Vagina (tissue), 2 donors: ENCODE measurements at regions not wholly inside any gene's neighbourhood (a gene's known extent, or its start where the extent isn't known, plus 50 kb on each side); places are given as distances from the start of the nearest gene placed in this dataset.

Source experiments
- DNase-seq, 2 donors: peaks; one replicate each; pipeline ENCODE4 v3.0.0-alpha.2; 2017; ENCODE audit errors: extremely low spot score in 2 of 2
- H3K27ac ChIP-seq: fragments of 200-600 bp; sonication (generic); one replicate; pipeline ENCODE4 v1.5.1; 2019
- H3K27me3 ChIP-seq: fragments of 200-600 bp; sonication (generic); one replicate; pipeline ENCODE4 v1.5.1; 2019
- H3K36me3 ChIP-seq, 2 donors: fragments of 200-600 bp; sonication (generic); one replicate each; pipeline ENCODE4 v1.5.1; 2017 to 2019
- H3K4me1 ChIP-seq: fragments of 200-600 bp; sonication (generic); one replicate; pipeline ENCODE4 v1.5.1; 2019
- H3K4me3 ChIP-seq, 2 donors: fragments of 200-600 bp; sonication (generic); 1 replicate in 1 of 2; 2 replicates in 1 of 2; pipeline ENCODE4 v1.5.1; 2016 to 2019
- H3K9me3 ChIP-seq: fragments of 200-600 bp; sonication (generic); one replicate; pipeline ENCODE4 v1.5.1; 2019
- CTCF ChIP-seq, 3 experiments: fragments of 450-650 bp in 2 of 3; fragments of 200-600 bp in 1 of 3; sonication (generic) in 1 of 3; IDR thresholded peaks; one replicate each; pipeline ENCODE4 v1.5.1; 2017 to 2019; ENCODE audit warnings: antibody characterized with exemption in 3 of 3, mild to moderate bottlenecking in 2 of 3, moderate library complexity in 2 of 3
- POLR2A ChIP-seq, 2 donors: fragments of 450-650 bp; IDR thresholded peaks; one replicate each; pipeline ENCODE4 v1.6.1; 2017; ENCODE audit warnings: antibody characterized with exemption in 2 of 2, mild to moderate bottlenecking in 2 of 2, moderate library complexity in 2 of 2
- POLR2AphosphoS5 ChIP-seq, 2 donors: sonication (generic); formaldehyde crosslinking; IDR thresholded peaks; one replicate each; pipeline ENCODE4 v1.9.0; 2017; ENCODE audit warnings: antibody characterized with exemption in 2 of 2, mild to moderate bottlenecking in 2 of 2, low read depth in 1 of 2; ENCODE audit not compliant: insufficient read depth in 1 of 2
- intact Hi-C: fragments of 100-400 bp; cut with DNase I; formaldehyde crosslinking; loops from one replicate; pipeline ENCODE4 v1.15.1; 2023

GRCh38 chrX:147764868-147765267 lies 146.9 kb upstream of the FMR1 start:
- DNase-seq: no peak
- Histone ChIP-seq H3K36me3 (no peaks in the 10 kb centered on the region), H3K9me3 (no peaks in the 10 kb centered on the region), H3K4me1 (no peaks in the 10 kb centered on the region), H3K27me3 (no peaks in the 10 kb centered on the region), H3K27ac (no peak overlapping the region), H3K4me3 (no peak overlapping the region)
- TF ChIP-seq POLR2A (IDR thresholded peaks at IDR 0.05): no peak
- no peak for TF ChIP-seq CTCF (IDR thresholded peaks at IDR 0.05)
- no peak for TF ChIP-seq POLR2AphosphoS5 (IDR thresholded peaks at IDR 0.05; ENCODE audit: insufficient read depth in 1 of 2, low read depth in 1 of 2)
- intact Hi-C loops: no loop called here

GRCh38 chrX:147770858-147771257 lies 140.9 kb upstream of the FMR1 start:
- Histone ChIP-seq H3K4me3 (no peak overlapping the region), H3K9me3 (no peaks in the 10 kb centered on the region), H3K27ac (no peak overlapping the region), H3K27me3 (no peaks in the 10 kb centered on the region), H3K36me3 (no peaks in the 10 kb centered on the region), H3K4me1 (no peaks in the 10 kb centered on the region)
- intact Hi-C loops: no loop called here
- DNase-seq: no peak
- TF ChIP-seq POLR2AphosphoS5 (IDR thresholded peaks at IDR 0.05; ENCODE audit: insufficient read depth in 1 of 2, low read depth in 1 of 2): no peak

GRCh38 chrX:147776988-147777387 lies 134.7 kb upstream of the FMR1 start:
- TF ChIP-seq POLR2A (IDR thresholded peaks at IDR 0.05) (no peak), CTCF (IDR thresholded peaks at IDR 0.05) (no peak), POLR2AphosphoS5 (IDR thresholded peaks at IDR 0.05; ENCODE audit: insufficient read depth in 1 of 2, low read depth in 1 of 2) (no peak)
- no peaks in the 10 kb centered on the region for H3K27me3 ChIP-seq
- H3K4me3 ChIP-seq: no peak overlapping the region
- no peak for DNase-seq
- H3K9me3 ChIP-seq: no peaks in the 10 kb centered on the region
- no peak overlapping the region for H3K27ac ChIP-seq
- H3K4me1 ChIP-seq: no peaks in the 10 kb centered on the region
- H3K36me3 ChIP-seq: no peaks in the 10 kb centered on the region
- intact Hi-C loops: no loop called here

- TF ChIP-seq POLR2AphosphoS5 (IDR thresholded peaks at IDR 0.05; ENCODE audit: insufficient read depth in 1 of 2, low read depth in 1 of 2) (no peak), POLR2A (IDR thresholded peaks at IDR 0.05) (no peak), CTCF (IDR thresholded peaks at IDR 0.05) (no peak)
- intact Hi-C loops: no loop called here
- Histone ChIP-seq H3K27ac (no peak overlapping the region), H3K4me3 (no peak overlapping the region), H3K4me1 (no peaks in the 10 kb centered on the region), H3K9me3 (no peaks in the 10 kb centered on the region), H3K36me3 (no peaks in the 10 kb centered on the region), H3K27me3 (no peaks in the 10 kb centered on the region)
- no peak for DNase-seq
Observed at GRCh38 chrX:147779173-147779572, 132.5 kb upstream of the FMR1 start.

GRCh38 chrX:147781844-147782243 lies 129.9 kb upstream of the FMR1 start:
- intact Hi-C loops: no loop called here
- no peaks in the 10 kb centered on the region for H3K4me1 ChIP-seq
- H3K27ac ChIP-seq: no peak overlapping the region
- DNase-seq: no peak
- no peaks in the 10 kb centered on the region for H3K36me3 ChIP-seq
- H3K4me3 ChIP-seq: no peak overlapping the region
- no peaks in the 10 kb centered on the region for H3K27me3 ChIP-seq
- TF ChIP-seq POLR2AphosphoS5 (IDR thresholded peaks at IDR 0.05; ENCODE audit: insufficient read depth in 1 of 2, low read depth in 1 of 2) (no peak), POLR2A (IDR thresholded peaks at IDR 0.05) (no peak), CTCF (IDR thresholded peaks at IDR 0.05) (no peak)
- no peaks in the 10 kb centered on the region for H3K9me3 ChIP-seq
